IPS-15b (cell line): ENCODE measurements at regions not wholly inside any gene's neighbourhood (a gene's known extent, or its start where the extent isn't known, plus 50 kb on each side); places are given as distances from the start of the nearest gene placed in this dataset.

Source experiments
- H3K27me3 ChIP-seq: one replicate; pipeline ENCODE4 v1.6.1; 2013; ENCODE audit warnings: low read length; ENCODE audit not compliant: control insufficient read depth, insufficient read depth
- H3K36me3 ChIP-seq: one replicate; pipeline ENCODE4 v1.6.1; 2013; ENCODE audit warnings: low read length; ENCODE audit not compliant: control insufficient read depth, insufficient read depth
- H3K4me1 ChIP-seq: one replicate; pipeline ENCODE4 v1.6.1; 2013; ENCODE audit warnings: mild to moderate bottlenecking, low read length; ENCODE audit not compliant: control insufficient read depth, insufficient read depth
- H3K4me3 ChIP-seq: one replicate; pipeline ENCODE4 v1.5.1; 2013; ENCODE audit warnings: low read depth, low read length
- H3K9ac ChIP-seq: one replicate; pipeline ENCODE4 v1.6.1; 2013; ENCODE audit warnings: low read depth, mild to moderate bottlenecking, low read length
- H3K9me3 ChIP-seq: one replicate; pipeline ENCODE4 v1.6.1; 2013; ENCODE audit warnings: mild to moderate bottlenecking, low read length; ENCODE audit not compliant: control insufficient read depth, insufficient read depth

GRCh38 chr10:6972226-6972625 lies 392.1 kb upstream of the PRKCQ start:
- no peaks in the 10 kb centered on the region for H3K4me1 ChIP-seq
- no peak overlapping the region for H3K4me3 ChIP-seq
- no peaks in the 10 kb centered on the region for H3K9me3 ChIP-seq
- no peaks in the 10 kb centered on the region for H3K36me3 ChIP-seq
- H3K27me3 ChIP-seq: no peaks in the 10 kb centered on the region
- no peak overlapping the region for H3K9ac ChIP-seq

GRCh38 chr10:6969659-6970058 lies 389.6 kb upstream of the PRKCQ start:
- H3K36me3 ChIP-seq: no peaks in the 10 kb centered on the region
- no peak overlapping the region for H3K4me3 ChIP-seq
- H3K4me1 ChIP-seq: no peaks in the 10 kb centered on the region
- H3K27me3 ChIP-seq: no peaks in the 10 kb centered on the region
- H3K9me3 ChIP-seq: no peaks in the 10 kb centered on the region
- H3K9ac ChIP-seq: no peak overlapping the region

- H3K4me3 ChIP-seq: no peak overlapping the region
- no peak overlapping the region for H3K9ac ChIP-seq
- H3K27me3 ChIP-seq: no peaks in the 10 kb centered on the region
- no peaks in the 10 kb centered on the region for H3K36me3 ChIP-seq
- no peaks in the 10 kb centered on the region for H3K9me3 ChIP-seq
- no peaks in the 10 kb centered on the region for H3K4me1 ChIP-seq
These were observed 384.5 kb upstream of the PRKCQ start for GRCh38 chr10:6964543-6964942.

- no peaks in the 10 kb centered on the region for H3K9me3 ChIP-seq
- H3K27me3 ChIP-seq: no peaks in the 10 kb centered on the region
- H3K4me3 ChIP-seq: no peak overlapping the region
- no peaks in the 10 kb centered on the region for H3K4me1 ChIP-seq
- H3K36me3 ChIP-seq: no peaks in the 10 kb centered on the region
- H3K9ac ChIP-seq: no peak overlapping the region
These were observed 382.5 kb upstream of the PRKCQ start for GRCh38 chr10:6962576-6962975.

- Histone ChIP-seq H3K36me3 (no peaks in the 10 kb centered on the region), H3K27me3 (peaks cover 2% of the 10 kb centered on the region), H3K9ac (no peak overlapping the region), H3K4me3 (no peak overlapping the region), H3K4me1 (no peaks in the 10 kb centered on the region), H3K9me3 (no peaks in the 10 kb centered on the region)
These were observed 378.6 kb upstream of the PRKCQ start for GRCh38 chr10:6958711-6959110.

GRCh38 chr10:6958254-6958653 lies 378.2 kb upstream of the PRKCQ start:
- H3K36me3 ChIP-seq: no peaks in the 10 kb centered on the region
- H3K4me3 ChIP-seq: no peak overlapping the region
- H3K27me3 ChIP-seq: peaks cover 2% of the 10 kb centered on the region
- H3K9me3 ChIP-seq: no peaks in the 10 kb centered on the region
- H3K9ac ChIP-seq: no peak overlapping the region
- no peaks in the 10 kb centered on the region for H3K4me1 ChIP-seq

GRCh38 chr10:6957851-6958250 lies 377.8 kb upstream of the PRKCQ start:
- no peak overlapping the region for H3K9ac ChIP-seq
- H3K36me3 ChIP-seq: no peaks in the 10 kb centered on the region
- H3K27me3 ChIP-seq: peaks cover 2% of the 10 kb centered on the region
- no peak overlapping the region for H3K4me3 ChIP-seq
- H3K4me1 ChIP-seq: no peaks in the 10 kb centered on the region
- H3K9me3 ChIP-seq: no peaks in the 10 kb centered on the region

GRCh38 chr10:6956562-6956961 lies 376.5 kb upstream of the PRKCQ start:
- Histone ChIP-seq H3K4me1 (no peaks in the 10 kb centered on the region), H3K27me3 (peaks cover 2% of the 10 kb centered on the region), H3K36me3 (no peaks in the 10 kb centered on the region), H3K4me3 (no peak overlapping the region), H3K9me3 (no peaks in the 10 kb centered on the region), H3K9ac (no peak overlapping the region)

- Histone ChIP-seq H3K4me3 (no peak overlapping the region), H3K4me1 (no peaks in the 10 kb centered on the region), H3K9me3 (no peaks in the 10 kb centered on the region), H3K27me3 (peaks cover 2% of the 10 kb centered on the region), H3K9ac (no peak overlapping the region), H3K36me3 (no peaks in the 10 kb centered on the region)
These were observed 373.3 kb upstream of the PRKCQ start for GRCh38 chr10:6953271-6953801.

GRCh38 chr10:6951732-6952131 lies 371.7 kb upstream of the PRKCQ start:
- peaks cover 2% of the 10 kb centered on the region for H3K27me3 ChIP-seq
- no peak overlapping the region for H3K4me3 ChIP-seq
- no peaks in the 10 kb centered on the region for H3K36me3 ChIP-seq
- no peak overlapping the region for H3K9ac ChIP-seq
- H3K4me1 ChIP-seq: no peaks in the 10 kb centered on the region
- no peaks in the 10 kb centered on the region for H3K9me3 ChIP-seq

- no peaks in the 10 kb centered on the region for H3K36me3 ChIP-seq
- no peaks in the 10 kb centered on the region for H3K27me3 ChIP-seq
- no peak overlapping the region for H3K9ac ChIP-seq
- no peaks in the 10 kb centered on the region for H3K4me1 ChIP-seq
- H3K4me3 ChIP-seq: no peak overlapping the region
- H3K9me3 ChIP-seq: no peaks in the 10 kb centered on the region
These were observed 370.1 kb upstream of the PRKCQ start for GRCh38 chr10:6950133-6950532.

- no peaks in the 10 kb centered on the region for H3K9me3 ChIP-seq
- H3K36me3 ChIP-seq: no peaks in the 10 kb centered on the region
- no peaks in the 10 kb centered on the region for H3K4me1 ChIP-seq
- no peaks in the 10 kb centered on the region for H3K27me3 ChIP-seq
- no peak overlapping the region for H3K4me3 ChIP-seq
- H3K9ac ChIP-seq: no peak overlapping the region
These were observed 364.4 kb upstream of the PRKCQ start for GRCh38 chr10:6944436-6944835.

- Histone ChIP-seq H3K4me1 (peaks cover 2% of the 10 kb centered on the region), H3K4me3 (no peak overlapping the region), H3K27me3 (no peaks in the 10 kb centered on the region), H3K9me3 (no peaks in the 10 kb centered on the region), H3K36me3 (no peaks in the 10 kb centered on the region), H3K9ac (no peak overlapping the region)
These were observed 358.3 kb upstream of the PRKCQ start for GRCh38 chr10:6938384-6938783.
